Ovary (tissue), 7 donors: ENCODE measurements at regions not wholly inside any gene's neighbourhood (a gene's known extent, or its start where the extent isn't known, plus 50 kb on each side); places are given as distances from the start of the nearest gene placed in this dataset.

ENCODE experiments used
- DNase-seq, 5 donors: peaks; one replicate each; pipeline ENCODE4 v3.0.0-alpha.2; 2019 to 2020
- H3K27ac ChIP-seq, 2 donors: fragments of 200-600 bp; one replicate each; pipeline versions ENCODE4 v1.5.1 to v1.8.0; 2019 to 2022
- H3K27me3 ChIP-seq: fragments of 200-600 bp; one replicate; pipeline ENCODE4 v1.8.0; 2022
- H3K36me3 ChIP-seq: fragments of 200-600 bp; sonication (generic); one replicate; pipeline ENCODE4 v1.5.1; 2019
- H3K4me1 ChIP-seq: one replicate; pipeline ENCODE4 v1.8.1; 2013; ENCODE audit warnings: mild to moderate bottlenecking, moderate library complexity; ENCODE audit not compliant: insufficient read depth
- H3K4me3 ChIP-seq: fragments of 200-600 bp; sonication (generic); one replicate; pipeline ENCODE4 v1.5.1; 2017
- H3K9me3 ChIP-seq, 2 donors: fragments of 200-600 bp in 1 of 2; sonication (generic) in 1 of 2; one replicate each; pipeline versions ENCODE4 v1.5.1 to v1.8.1; 2013 to 2019; ENCODE audit warnings: mild to moderate bottlenecking in 1 of 2, moderate library complexity in 1 of 2
- CTCF ChIP-seq, 3 donors: fragments of 450-650 bp in 2 of 3; fragments of 200-600 bp in 1 of 3; IDR thresholded peaks; one replicate each; pipeline versions ENCODE4 v1.5.1 to v1.8.0; 2016 to 2022; ENCODE audit warnings: antibody characterized with exemption in 3 of 3, mild to moderate bottlenecking in 1 of 3
- EP300 ChIP-seq: sonication (generic); formaldehyde crosslinking; IDR thresholded peaks from one replicate; pipeline ENCODE4 v1.6.1; 2017; ENCODE audit warnings: antibody characterized with exemption
- POLR2A ChIP-seq: fragments of 450-650 bp; IDR thresholded peaks from one replicate; pipeline ENCODE4 v1.6.1; 2017; ENCODE audit warnings: antibody characterized with exemption, mild to moderate bottlenecking, moderate library complexity
- WGBS, 3 donors: extraction: QIAGEN DNeasy Blood & Tissue Kit in 1 of 3; methylation state at CpG; one replicate each; pipeline versions ENCODE4 v1.1.5 to v1.1.7; 2013 to 2017; 5-methylcytosine and 5-hydroxymethylcytosine counted together
- intact Hi-C, 4 donors: fragments of 100-400 bp; cut with DNase I; formaldehyde crosslinking; loops; one replicate each; pipeline versions ENCODE4 v1.11.0 to v1.15.1; 2022 to 2023
- donor health status: DM: no; HTN: no; CAD: no; lungs with moderate emphysema.
- donor health status: DM: no; HTN: no; CAD: no.
- donor health status: Bipolar disorder and iron deficiency.
- donor health status: DM: no; HTN: no; CAD: no.
- donor health status: DM: yes; HTN: yes; CAD: no.

- Histone ChIP-seq H3K4me1 (no peaks in the 10 kb centered on the region), H3K27me3 (no peaks in the 10 kb centered on the region), H3K36me3 (no peaks in the 10 kb centered on the region), H3K27ac (no peak overlapping the region), H3K4me3 (no peak overlapping the region), H3K9me3 (no peaks in the 10 kb centered on the region)
- WGBS, 3 donors, result 75 to 89% (median 75%) methylated on average over 1 of the region's 1 CpG
- DNase-seq, result no peak
- TF ChIP-seq CTCF (IDR thresholded peaks at IDR 0.05) (no peak), POLR2A (no peak), EP300 (no peak)
- intact Hi-C loops, result no loop called here
Measured at GRCh38 chr18:59768409-59768808, 71.2 kb upstream of the CCBE1 start.

DNA sequence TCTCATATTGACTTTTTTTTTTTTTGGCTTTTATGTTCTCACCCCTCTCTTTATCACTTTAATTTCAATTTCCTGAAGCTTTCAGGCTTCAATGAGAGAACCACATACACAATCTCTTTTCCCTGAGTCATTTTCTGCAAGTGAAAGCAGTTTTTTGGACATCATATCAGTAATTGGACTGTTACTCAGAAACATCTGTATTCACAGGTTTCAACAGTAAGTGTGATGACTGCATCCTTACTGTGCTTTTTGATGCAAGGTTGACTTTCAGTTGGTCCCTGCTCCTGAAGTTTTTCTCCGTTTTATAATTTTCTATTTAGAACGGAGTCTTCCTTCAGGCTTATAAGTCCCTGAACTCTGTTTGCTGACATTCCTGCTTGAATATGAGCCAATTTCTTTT, 70.5 kb upstream of the CCBE1 start:
- no peaks in the 10 kb centered on the region for H3K9me3 ChIP-seq
- no peaks in the 10 kb centered on the region for H3K27me3 ChIP-seq
- no peak for DNase-seq
- no peaks in the 10 kb centered on the region for H3K4me1 ChIP-seq
- intact Hi-C loops, result no loop called here
- TF ChIP-seq POLR2A, result no peak
- TF ChIP-seq EP300, result no peak
- TF ChIP-seq CTCF (IDR thresholded peaks at IDR 0.05), result no peak
- 8 to 34% (median 13%) methylated on average over 2 of the region's 2 CpGs for whole genome bisulfite sequencing, 3 donors
- no peak overlapping the region for H3K27ac ChIP-seq
- no peak overlapping the region for H3K4me3 ChIP-seq
- H3K36me3 ChIP-seq, result no peaks in the 10 kb centered on the region

DNA sequence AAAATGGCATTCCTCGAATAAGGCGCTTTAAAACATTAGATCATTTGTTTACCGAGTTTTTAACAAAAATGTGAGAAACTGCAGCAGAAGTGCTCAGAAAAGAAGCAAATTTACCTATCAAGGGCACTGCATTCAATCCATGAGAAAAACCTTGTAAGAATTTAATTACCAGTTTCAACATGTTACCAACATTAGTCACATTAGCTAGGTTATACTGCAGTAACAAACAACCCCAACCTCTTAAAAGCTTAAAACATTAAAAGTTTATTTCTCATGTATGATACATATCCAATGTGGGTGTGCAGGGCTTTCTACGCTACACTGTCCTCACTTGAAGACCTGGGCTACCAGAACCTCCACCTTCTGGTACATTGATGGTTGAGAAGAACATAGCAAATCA, 68.1 kb upstream of the CCBE1 start:
- intact Hi-C loops, result no loop called here
- WGBS, 3 donors, result 93 to 95% (median 94%) methylated on average over 4 of the region's 4 CpGs
- H3K4me3 ChIP-seq, result no peak overlapping the region

DNA sequence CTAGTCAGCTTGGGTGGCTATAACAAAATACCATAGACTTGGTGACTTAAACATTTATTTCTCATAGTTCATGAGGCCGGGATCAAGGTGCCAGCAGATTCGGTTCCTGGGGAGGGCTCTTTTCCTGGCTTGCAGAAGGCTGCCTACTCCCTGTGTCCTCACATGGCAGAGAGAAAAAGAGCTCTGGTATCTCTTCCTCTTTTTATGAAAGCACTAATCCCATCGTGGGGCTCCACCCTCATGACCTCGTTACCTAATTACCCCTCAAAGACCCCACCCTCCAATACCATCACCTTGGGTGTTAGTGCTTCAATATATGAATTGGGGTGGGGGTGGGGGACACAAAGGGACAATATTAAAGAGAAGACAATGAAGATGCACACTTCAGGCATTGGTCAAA, 67.1 kb upstream of the CCBE1 start:
- no peak overlapping the region for H3K27ac ChIP-seq
- intact Hi-C loops, result no loop called here
- H3K9me3 ChIP-seq, result no peaks in the 10 kb centered on the region
- no peaks in the 10 kb centered on the region for H3K4me1 ChIP-seq
- H3K36me3 ChIP-seq, result no peaks in the 10 kb centered on the region
- no peak overlapping the region for H3K4me3 ChIP-seq
- H3K27me3 ChIP-seq, result no peaks in the 10 kb centered on the region
- TF ChIP-seq EP300 (no peak), CTCF (IDR thresholded peaks at IDR 0.05) (no peak), POLR2A (no peak)
- no peak for DNase-seq
- 72 to 82% (median 78%) methylated on average over 4 of the region's 4 CpGs for WGBS, 3 donors

More for the DNA sequence above, 68.1 kb upstream of the CCBE1 start:
- H3K36me3 ChIP-seq, result no peaks in the 10 kb centered on the region
- H3K27ac ChIP-seq, result no peak overlapping the region
- H3K4me1 ChIP-seq, result no peaks in the 10 kb centered on the region
- TF ChIP-seq CTCF (IDR thresholded peaks at IDR 0.05) (no peak), POLR2A (no peak), EP300 (no peak)
- no peaks in the 10 kb centered on the region for H3K9me3 ChIP-seq
- H3K27me3 ChIP-seq, result no peaks in the 10 kb centered on the region
- no peak for DNase-seq
